HFF-Myc (cell line): ENCODE measurements at regions not wholly inside any gene's neighbourhood (a gene's known extent, or its start where the extent isn't known, plus 50 kb on each side); places are given as distances from the start of the nearest gene placed in this dataset.

Experiments
- DNase-seq: peaks from one replicate; pipeline ENCODE4 v3.0.0-alpha.2; 2011; ENCODE audit warnings: low read depth; ENCODE audit errors: extremely low read depth
- H3K4me3 ChIP-seq: replicated peaks from 2 replicates; pipeline ENCODE4 v1.5.1; 2011; ENCODE audit warnings: low read depth, mild to moderate bottlenecking, control low read depth, low read length
- CTCF ChIP-seq: IDR thresholded peaks from 2 replicates; pipeline ENCODE4 v1.5.1; 2012; ENCODE audit warnings: mild to moderate bottlenecking, low read depth, low read length, control low read depth; ENCODE audit errors: missing control alignments

- no peak for DNase-seq
- no peak for TF ChIP-seq CTCF
- no peak overlapping the region for H3K4me3 ChIP-seq
These were observed 2025.0 kb downstream of the LRRC4C start for GRCh38 chr11:39434466-39434865.

DNA sequence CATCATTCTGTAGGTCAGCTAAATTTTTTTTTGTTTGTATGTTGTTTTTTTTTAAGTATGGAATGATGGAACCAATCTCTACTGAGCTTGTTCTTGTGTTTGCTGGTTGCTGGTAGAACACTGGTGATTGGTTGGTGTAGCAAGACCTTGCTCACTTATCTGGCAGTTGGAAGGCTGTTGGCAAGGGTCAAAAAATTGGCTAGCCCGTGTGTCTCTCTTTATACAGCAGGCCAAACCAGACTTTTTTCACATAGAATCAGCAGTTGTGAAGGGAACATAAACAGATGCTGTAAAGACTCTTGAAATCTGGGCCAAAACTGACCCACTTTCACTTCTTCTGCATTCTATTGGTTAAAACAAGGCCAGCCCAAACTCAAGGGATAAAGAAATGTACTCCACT lies 2026.5 kb downstream of the LRRC4C start:
- no peak overlapping the region for H3K4me3 ChIP-seq
- DNase-seq = no peak
- no peak for TF ChIP-seq CTCF

GRCh38 chr11:39425226-39425625 lies 2034.2 kb downstream of the LRRC4C start:
- DNase-seq = no peak
- no peak overlapping the region for H3K4me3 ChIP-seq
- TF ChIP-seq CTCF = no peak

GRCh38 chr11:39412117-39412516 lies 2047.3 kb downstream of the LRRC4C start:
- no peak overlapping the region for H3K4me3 ChIP-seq
- no peak for DNase-seq
- no peak for TF ChIP-seq CTCF

DNA sequence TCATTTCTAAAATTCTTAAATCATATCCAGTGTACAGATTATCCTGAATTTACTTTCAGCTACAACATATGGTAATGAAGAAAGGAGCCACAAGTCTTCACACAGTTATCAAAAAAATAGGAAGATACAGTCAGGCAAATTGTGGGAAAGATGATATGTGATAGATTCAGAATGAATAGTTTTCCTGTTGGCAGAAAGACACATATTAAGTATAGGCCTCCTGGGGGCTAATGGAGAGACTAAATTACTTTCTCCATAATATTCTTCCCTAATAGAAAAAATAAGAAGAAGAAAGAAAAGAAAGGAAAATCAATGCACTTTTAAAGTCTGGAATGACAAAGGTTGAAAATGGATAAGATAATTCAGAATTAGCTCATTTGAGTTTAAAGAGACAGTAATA lies 2073.5 kb downstream of the LRRC4C start:
- no peak overlapping the region for H3K4me3 ChIP-seq
- no peak for DNase-seq
- TF ChIP-seq CTCF = no peak

- no peak overlapping the region for H3K4me3 ChIP-seq
- TF ChIP-seq CTCF = no peak
- no peak for DNase-seq
These were observed 2084.3 kb downstream of the LRRC4C start for GRCh38 chr11:39374963-39375698.

DNA sequence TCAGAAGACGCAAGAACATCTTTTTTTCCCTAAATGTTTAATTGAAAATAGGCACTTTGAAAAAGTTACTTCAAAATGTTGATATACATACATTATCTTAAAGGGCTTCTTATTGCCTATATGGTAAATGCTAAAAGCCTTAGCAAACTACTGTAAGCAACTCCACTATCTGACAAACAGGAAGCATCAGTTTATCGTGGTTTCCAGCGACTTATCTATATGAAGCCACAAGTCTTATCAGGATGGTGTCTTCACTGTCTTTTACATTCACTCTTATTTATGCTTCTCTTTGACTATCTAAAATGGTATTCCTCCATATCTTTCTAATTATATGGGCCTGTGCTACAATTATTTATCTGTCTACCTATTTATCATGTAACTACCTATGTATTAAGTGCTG lies 2091.9 kb downstream of the LRRC4C start:
- H3K4me3 ChIP-seq = no peak overlapping the region
- DNase-seq = no peak
- TF ChIP-seq CTCF = no peak
